Natural killer cell (primary cell): ENCODE measurements at regions not wholly inside any gene's neighbourhood (a gene's known extent, or its start where the extent isn't known, plus 50 kb on each side); places are given as distances from the start of the nearest gene placed in this dataset.

Source experiments
- ATAC-seq, 3 donors: fragments of 150-1000 bp in 2 of 3; fragments of 200-7000 bp in 1 of 3; cut with Tn5 transposase; 1 replicate in 1 of 3; 2 replicates in 2 of 3; pipeline ENCODE4 v1.10.0; 2021; ENCODE audit warnings: mild to moderate bottlenecking in 2 of 3, moderate library complexity in 2 of 3
- DNase-seq, 2 donors: peaks; one replicate each; pipeline versions ENCODE4 v3.0.0 to v3.0.0-alpha.2; 2013 to 2021; ENCODE audit warnings: mixed read lengths in 1 of 2
- H3K27ac ChIP-seq: one replicate; pipeline ENCODE4 v1.5.1; 2013; ENCODE audit warnings: mild to moderate bottlenecking, low read length
- H3K27me3 ChIP-seq: one replicate; pipeline ENCODE4 v1.6.1; 2013; ENCODE audit warnings: low read length; ENCODE audit not compliant: control insufficient read depth, insufficient read depth
- H3K36me3 ChIP-seq: one replicate; pipeline ENCODE4 v1.6.1; 2013; ENCODE audit warnings: low read length; ENCODE audit not compliant: control insufficient read depth, insufficient read depth
- H3K4me1 ChIP-seq: one replicate; pipeline ENCODE4 v1.6.1; 2013; ENCODE audit warnings: low read length; ENCODE audit not compliant: control insufficient read depth, insufficient read depth
- H3K4me3 ChIP-seq: one replicate; pipeline ENCODE4 v1.5.1; 2013; ENCODE audit warnings: low read length
- H3K9me3 ChIP-seq: one replicate; pipeline ENCODE4 v1.6.1; 2013; ENCODE audit warnings: low read length; ENCODE audit not compliant: control insufficient read depth, insufficient read depth
- H3K27ac Mint-ChIP-seq, 2 donors: one replicate each; pipeline ENCODE4 v1.8.0; 2022; ENCODE audit warnings: mild to moderate bottlenecking in 2 of 2, mixed read lengths in 2 of 2, moderate library complexity in 1 of 2
- H3K27me3 Mint-ChIP-seq, 2 donors: one replicate each; pipeline ENCODE4 v1.8.0; 2022; ENCODE audit warnings: low read depth in 2 of 2, mixed read lengths in 2 of 2
- H3K36me3 Mint-ChIP-seq: one replicate; pipeline ENCODE4 v1.8.0; 2022; ENCODE audit warnings: mixed read lengths
- H3K4me1 Mint-ChIP-seq, 2 donors: one replicate each; pipeline ENCODE4 v1.8.0; 2022; ENCODE audit warnings: mixed read lengths in 2 of 2
- H3K4me3 Mint-ChIP-seq: one replicate; pipeline ENCODE4 v1.8.0; 2022; ENCODE audit warnings: mild to moderate bottlenecking, moderate library complexity, mixed read lengths
- H3K9me3 Mint-ChIP-seq, 2 donors: one replicate each; pipeline ENCODE4 v1.8.0; 2022; ENCODE audit warnings: mixed read lengths in 2 of 2
- WGBS: methylation state at CpG from one replicate; pipeline ENCODE4 v1.1.7; 2013; ENCODE audit warnings: missing lambda C conversion rate; ENCODE audit not compliant: insufficient coverage; 5-methylcytosine and 5-hydroxymethylcytosine counted together
- intact Hi-C: fragments of 100-400 bp; cut with micrococcal nuclease; formaldehyde crosslinking; loops from one replicate; pipeline ENCODE4 v1.14.2; 2022
- TF ChIP-seq, protein P1 (sequence below): fragments of 200-600 bp; IDR thresholded peaks from one replicate; pipeline ENCODE4 v1.8.0; 2022; ENCODE audit warnings: antibody characterized with exemption

DNA sequence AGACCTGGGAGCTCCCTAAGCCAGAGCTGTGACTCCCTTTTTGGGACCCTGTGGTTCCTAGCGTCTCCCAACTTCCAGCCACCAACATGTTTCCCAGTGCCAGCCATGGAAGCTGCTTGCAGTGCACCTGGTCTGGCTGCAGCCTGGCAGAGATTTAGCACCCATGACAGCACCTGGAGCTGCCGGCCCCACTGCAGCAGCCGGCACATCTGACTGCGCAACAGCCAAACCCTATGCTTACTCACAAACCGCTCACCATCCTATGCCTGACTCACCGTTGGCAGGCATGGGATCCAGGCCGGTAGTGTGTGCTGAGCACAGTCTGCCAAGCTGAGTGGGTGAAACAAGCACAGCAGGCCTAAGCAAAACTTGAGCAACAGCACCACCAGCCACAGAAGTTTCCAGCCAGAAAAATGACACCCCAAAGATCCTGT lies 435.9 kb upstream of the PRMT6 start:
- Histone ChIP-seq H3K27ac (no peak overlapping the region), H3K36me3 (no peaks in the 10 kb centered on the region), H3K4me3 (no peak overlapping the region), H3K27me3 (no peaks in the 10 kb centered on the region), H3K9me3 (peaks cover 7% of the 10 kb centered on the region), H3K4me1 (no peaks in the 10 kb centered on the region)
- TF ChIP-seq, protein P1, sequence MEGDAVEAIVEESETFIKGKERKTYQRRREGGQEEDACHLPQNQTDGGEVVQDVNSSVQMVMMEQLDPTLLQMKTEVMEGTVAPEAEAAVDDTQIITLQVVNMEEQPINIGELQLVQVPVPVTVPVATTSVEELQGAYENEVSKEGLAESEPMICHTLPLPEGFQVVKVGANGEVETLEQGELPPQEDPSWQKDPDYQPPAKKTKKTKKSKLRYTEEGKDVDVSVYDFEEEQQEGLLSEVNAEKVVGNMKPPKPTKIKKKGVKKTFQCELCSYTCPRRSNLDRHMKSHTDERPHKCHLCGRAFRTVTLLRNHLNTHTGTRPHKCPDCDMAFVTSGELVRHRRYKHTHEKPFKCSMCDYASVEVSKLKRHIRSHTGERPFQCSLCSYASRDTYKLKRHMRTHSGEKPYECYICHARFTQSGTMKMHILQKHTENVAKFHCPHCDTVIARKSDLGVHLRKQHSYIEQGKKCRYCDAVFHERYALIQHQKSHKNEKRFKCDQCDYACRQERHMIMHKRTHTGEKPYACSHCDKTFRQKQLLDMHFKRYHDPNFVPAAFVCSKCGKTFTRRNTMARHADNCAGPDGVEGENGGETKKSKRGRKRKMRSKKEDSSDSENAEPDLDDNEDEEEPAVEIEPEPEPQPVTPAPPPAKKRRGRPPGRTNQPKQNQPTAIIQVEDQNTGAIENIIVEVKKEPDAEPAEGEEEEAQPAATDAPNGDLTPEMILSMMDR: no peak
- H3K27me3 Mint-ChIP-seq: no peaks in the 10 kb centered on the region
- no peaks in the 10 kb centered on the region for H3K36me3 Mint-ChIP-seq
- H3K4me3 Mint-ChIP-seq: no peak overlapping the region
- H3K9me3 Mint-ChIP-seq: peaks cover 13 to 20% of the 10 kb centered on the region in 2 donors
- H3K4me1 Mint-ChIP-seq: no peaks in the 10 kb centered on the region
- no peak overlapping the region for H3K27ac Mint-ChIP-seq
- ATAC-seq (no peak), DNase-seq (no peak)
- WGBS: 86% methylated on average over 7 of the region's 7 CpGs
- intact Hi-C loops: no loop called here

DNA sequence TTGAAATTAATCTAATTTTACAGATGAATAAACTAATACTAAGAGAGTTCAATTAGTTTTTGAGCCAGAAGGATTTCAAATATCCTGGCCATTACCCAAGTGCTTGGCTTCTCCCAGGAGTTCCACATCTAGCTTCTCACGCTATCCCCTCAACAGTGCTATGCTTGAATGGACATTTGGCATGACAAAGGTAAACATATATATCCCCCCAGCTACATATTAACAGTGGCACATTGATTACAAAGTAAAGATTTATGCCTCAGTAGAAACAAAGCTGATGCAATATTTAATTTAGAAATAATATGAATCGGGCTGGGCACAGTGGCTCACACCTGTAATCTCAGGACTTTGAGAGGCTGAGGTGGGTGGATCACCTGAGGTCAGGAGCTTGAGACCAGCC lies 434.6 kb upstream of the PRMT6 start:
- Mint-ChIP-seq H3K27ac (no peak overlapping the region), H3K4me3 (no peak overlapping the region), H3K4me1 (no peaks in the 10 kb centered on the region), H3K36me3 (no peaks in the 10 kb centered on the region), H3K9me3 (peaks cover 18 to 27% of the 10 kb centered on the region in 2 donors), H3K27me3 (no peaks in the 10 kb centered on the region)
- no peak overlapping the region for H3K27ac ChIP-seq
- H3K36me3 ChIP-seq: no peaks in the 10 kb centered on the region
- no peak for DNase-seq
- intact Hi-C loops: no loop called here
- peaks cover 7% of the 10 kb centered on the region for H3K9me3 ChIP-seq
- WGBS: 86% methylated on average over 2 of the region's 2 CpGs
- no peak for ATAC-seq
- TF ChIP-seq, protein P1: no peak
- H3K4me3 ChIP-seq: no peak overlapping the region
- no peaks in the 10 kb centered on the region for H3K27me3 ChIP-seq
- no peaks in the 10 kb centered on the region for H3K4me1 ChIP-seq

DNA sequence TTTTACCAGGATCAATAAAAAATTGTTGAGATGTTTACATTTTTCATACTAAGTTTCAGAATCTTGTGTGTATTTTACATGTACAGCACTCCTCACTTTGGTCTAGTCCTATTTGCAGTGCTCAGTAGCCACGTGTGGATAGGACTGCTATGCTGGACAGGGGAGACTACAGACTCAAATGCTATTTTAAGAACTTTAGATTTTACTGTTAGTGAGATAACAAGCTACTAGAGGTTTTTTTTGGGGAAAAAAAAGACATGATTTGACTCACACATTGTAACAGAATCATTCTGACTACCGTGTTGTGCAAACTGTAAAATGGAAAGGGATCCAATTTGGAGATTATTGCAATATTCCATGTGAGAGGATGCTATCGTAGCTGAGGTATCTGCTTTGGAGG lies 418.9 kb upstream of the PRMT6 start:
- peaks cover 22 to 23% of the 10 kb centered on the region in 2 donors for H3K9me3 Mint-ChIP-seq
- DNase-seq: no peak
- H3K9me3 ChIP-seq: peaks cover 2% of the 10 kb centered on the region
- ATAC-seq: no peak
- no peak overlapping the region for H3K4me3 Mint-ChIP-seq
- H3K27me3 Mint-ChIP-seq: no peaks in the 10 kb centered on the region
- H3K27ac ChIP-seq: no peak overlapping the region
- no peaks in the 10 kb centered on the region for H3K4me1 ChIP-seq
- no peaks in the 10 kb centered on the region for H3K36me3 Mint-ChIP-seq
- TF ChIP-seq, protein P1: no peak
- 70% methylated on average over 3 of the region's 3 CpGs for WGBS
- intact Hi-C loops: no loop called here
- no peak overlapping the region for H3K4me3 ChIP-seq
- H3K27me3 ChIP-seq: no peaks in the 10 kb centered on the region
- H3K36me3 ChIP-seq: no peaks in the 10 kb centered on the region
- H3K4me1 Mint-ChIP-seq: no peaks in the 10 kb centered on the region
- no peak overlapping the region for H3K27ac Mint-ChIP-seq

DNA sequence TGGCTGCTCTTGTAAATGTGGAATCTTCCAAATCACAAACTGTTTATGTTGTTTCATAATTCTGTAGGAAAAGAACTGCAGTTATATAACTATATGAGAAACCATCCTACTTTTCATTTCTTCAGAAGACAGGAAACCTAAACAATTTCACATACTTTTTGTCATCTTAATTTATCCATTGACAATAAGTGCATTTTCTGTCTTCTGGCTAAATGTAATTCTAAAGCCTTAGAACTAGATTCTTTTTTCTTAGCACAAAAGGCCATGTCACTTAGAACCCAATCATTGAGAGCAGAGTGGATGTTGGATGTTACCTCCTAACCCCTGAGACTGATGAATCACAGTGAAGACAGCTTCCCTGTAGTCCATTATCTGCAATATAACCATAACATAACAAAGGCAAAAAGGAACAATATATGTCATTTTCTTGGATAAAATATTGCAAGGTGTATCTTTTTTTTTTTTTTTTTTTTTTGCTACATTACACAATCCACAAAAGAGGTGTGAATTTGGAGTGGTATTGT lies 410.2 kb upstream of the PRMT6 start:
- no peak for ATAC-seq
- Histone ChIP-seq H3K36me3 (no peaks in the 10 kb centered on the region), H3K4me3 (no peak overlapping the region), H3K27ac (no peak overlapping the region), H3K9me3 (no peaks in the 10 kb centered on the region), H3K27me3 (no peaks in the 10 kb centered on the region), H3K4me1 (no peaks in the 10 kb centered on the region)
- TF ChIP-seq, protein P1: no peak
- Mint-ChIP-seq H3K9me3 (peaks cover 4 to 13% of the 10 kb centered on the region in 2 donors), H3K27me3 (no peaks in the 10 kb centered on the region), H3K27ac (no peak overlapping the region), H3K4me3 (no peak overlapping the region), H3K36me3 (no peaks in the 10 kb centered on the region), H3K4me1 (no peaks in the 10 kb centered on the region)
- intact Hi-C loops: no loop called here
- no peak for DNase-seq
